ENCODE measurements at regions not wholly inside any gene's neighbourhood (a gene's known extent, or its start where the extent isn't known, plus 50 kb on each side); places are given as distances from the start of the nearest gene placed in this dataset.

GRCh38 chr9:3676766-3677165 is 151.0 kb upstream of the RFX3 start:
- Histone ChIP-seq H3K9me3 (no peaks in the 10 kb centered on the region), H3K27me3 (no peaks in the 10 kb centered on the region), H3K4me1 (no peaks in the 10 kb centered on the region), H3K36me3 (no peaks in the 10 kb centered on the region), H3K4me3 (no peak overlapping the region), H3K27ac (no peak overlapping the region)
- DNase-seq: no peak
- TF ChIP-seq POLR2A (IDR thresholded peaks at IDR 0.05) (no peak), CTCF (IDR thresholded peaks at IDR 0.05) (no peak)
- intact Hi-C loops (cut with DNase I; ENCODE audit: low total_unique reads): no loop called here

- Histone ChIP-seq H3K9me3 (no peaks in the 10 kb centered on the region), H3K36me3 (no peaks in the 10 kb centered on the region), H3K27me3 (no peaks in the 10 kb centered on the region), H3K27ac (no peak overlapping the region), H3K4me3 (no peak overlapping the region), H3K4me1 (no peaks in the 10 kb centered on the region)
- intact Hi-C loops (cut with DNase I; ENCODE audit: low total_unique reads): no loop called here
- no peak for DNase-seq
- TF ChIP-seq POLR2A (IDR thresholded peaks at IDR 0.05): no peak
- TF ChIP-seq CTCF (IDR thresholded peaks at IDR 0.05): no peak
Measured at GRCh38 chr9:3675946-3676345, 150.1 kb upstream of the RFX3 start.

- TF ChIP-seq POLR2A (IDR thresholded peaks at IDR 0.05) (no peak), CTCF (IDR thresholded peaks at IDR 0.05) (no peak)
- H3K27me3 ChIP-seq: no peaks in the 10 kb centered on the region
- intact Hi-C loops (cut with DNase I; ENCODE audit: low total_unique reads): no loop called here
- H3K27ac ChIP-seq: no peak overlapping the region
- no peak for DNase-seq
- H3K36me3 ChIP-seq: no peaks in the 10 kb centered on the region
- no peaks in the 10 kb centered on the region for H3K9me3 ChIP-seq
- H3K4me1 ChIP-seq: no peaks in the 10 kb centered on the region
- H3K4me3 ChIP-seq: no peak overlapping the region
Measured at GRCh38 chr9:3674561-3674960, 148.8 kb upstream of the RFX3 start.

GRCh38 chr9:3672399-3672798 is 146.6 kb upstream of the RFX3 start:
- Histone ChIP-seq H3K4me3 (no peak overlapping the region), H3K9me3 (no peaks in the 10 kb centered on the region), H3K4me1 (no peaks in the 10 kb centered on the region), H3K27me3 (no peaks in the 10 kb centered on the region), H3K36me3 (no peaks in the 10 kb centered on the region), H3K27ac (no peak overlapping the region)
- DNase-seq: no peak
- TF ChIP-seq CTCF (IDR thresholded peaks at IDR 0.05) (no peak), POLR2A (IDR thresholded peaks at IDR 0.05) (no peak)
- intact Hi-C loops (cut with DNase I; ENCODE audit: low total_unique reads): no loop called here

GRCh38 chr9:3664044-3664443 is 138.2 kb upstream of the RFX3 start:
- no peak overlapping the region for H3K27ac ChIP-seq
- intact Hi-C loops (cut with DNase I; ENCODE audit: low total_unique reads): no loop called here

More at GRCh38 chr9:3664044-3664443, 138.2 kb upstream of the RFX3 start:
- H3K27me3 ChIP-seq: no peaks in the 10 kb centered on the region
- no peaks in the 10 kb centered on the region for H3K9me3 ChIP-seq
- H3K36me3 ChIP-seq: no peaks in the 10 kb centered on the region
- no peak overlapping the region for H3K4me3 ChIP-seq
- DNase-seq: no peak
- TF ChIP-seq CTCF (IDR thresholded peaks at IDR 0.05) (no peak), POLR2A (IDR thresholded peaks at IDR 0.05) (no peak)
- H3K4me1 ChIP-seq: no peaks in the 10 kb centered on the region

Data from uterus (tissue), 3 donors.